Right lobe of liver (tissue), 4 donors: ENCODE measurements at regions not wholly inside any gene's neighbourhood (a gene's known extent, or its start where the extent isn't known, plus 50 kb on each side); places are given as distances from the start of the nearest gene placed in this dataset.

Experiments used
- CTCF ChIP-seq, 4 donors: fragments of 200-600 bp in 3 of 4; fragments of 450-650 bp in 1 of 4; IDR thresholded peaks; one replicate each; pipeline versions ENCODE4 v1.5.1 to v1.8.0; 2016 to 2022; ENCODE audit warnings: antibody characterized with exemption in 4 of 4, mild to moderate bottlenecking in 2 of 4
- POLR2A ChIP-seq: fragments of 450-650 bp; IDR thresholded peaks from one replicate; pipeline ENCODE4 v1.6.1; 2017; ENCODE audit warnings: antibody characterized with exemption, mild to moderate bottlenecking
- donor health status: DM: no; HTN: no; CAD: no.
- donor health status: DM: no; HTN: no; CAD: no.
- donor health status: DM: no; HTN: yes; CAD: no.

- TF ChIP-seq CTCF (IDR thresholded peaks at IDR 0.05) = no peak
- no peak for TF ChIP-seq POLR2A
These were observed 206.5 kb upstream of the PPP2R2D start for GRCh38 chr10:131694168-131694780.
